ENCODE measurements at regions not wholly inside any gene's neighbourhood (a gene's known extent, or its start where the extent isn't known, plus 50 kb on each side); places are given as distances from the start of the nearest gene placed in this dataset.

DNA sequence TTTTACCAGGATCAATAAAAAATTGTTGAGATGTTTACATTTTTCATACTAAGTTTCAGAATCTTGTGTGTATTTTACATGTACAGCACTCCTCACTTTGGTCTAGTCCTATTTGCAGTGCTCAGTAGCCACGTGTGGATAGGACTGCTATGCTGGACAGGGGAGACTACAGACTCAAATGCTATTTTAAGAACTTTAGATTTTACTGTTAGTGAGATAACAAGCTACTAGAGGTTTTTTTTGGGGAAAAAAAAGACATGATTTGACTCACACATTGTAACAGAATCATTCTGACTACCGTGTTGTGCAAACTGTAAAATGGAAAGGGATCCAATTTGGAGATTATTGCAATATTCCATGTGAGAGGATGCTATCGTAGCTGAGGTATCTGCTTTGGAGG lies 418.9 kb upstream of the PRMT6 start:
- no peak for DNase-seq

DNA sequence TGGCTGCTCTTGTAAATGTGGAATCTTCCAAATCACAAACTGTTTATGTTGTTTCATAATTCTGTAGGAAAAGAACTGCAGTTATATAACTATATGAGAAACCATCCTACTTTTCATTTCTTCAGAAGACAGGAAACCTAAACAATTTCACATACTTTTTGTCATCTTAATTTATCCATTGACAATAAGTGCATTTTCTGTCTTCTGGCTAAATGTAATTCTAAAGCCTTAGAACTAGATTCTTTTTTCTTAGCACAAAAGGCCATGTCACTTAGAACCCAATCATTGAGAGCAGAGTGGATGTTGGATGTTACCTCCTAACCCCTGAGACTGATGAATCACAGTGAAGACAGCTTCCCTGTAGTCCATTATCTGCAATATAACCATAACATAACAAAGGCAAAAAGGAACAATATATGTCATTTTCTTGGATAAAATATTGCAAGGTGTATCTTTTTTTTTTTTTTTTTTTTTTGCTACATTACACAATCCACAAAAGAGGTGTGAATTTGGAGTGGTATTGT lies 410.2 kb upstream of the PRMT6 start:
- DNase-seq, result no peak

GRCh38 chr1:106646816-106647215 lies 409.7 kb upstream of the PRMT6 start:
- DNase-seq, result no peak

- DNase-seq, result no peak
These were observed 405.3 kb upstream of the PRMT6 start for GRCh38 chr1:106651028-106651762.

DNA sequence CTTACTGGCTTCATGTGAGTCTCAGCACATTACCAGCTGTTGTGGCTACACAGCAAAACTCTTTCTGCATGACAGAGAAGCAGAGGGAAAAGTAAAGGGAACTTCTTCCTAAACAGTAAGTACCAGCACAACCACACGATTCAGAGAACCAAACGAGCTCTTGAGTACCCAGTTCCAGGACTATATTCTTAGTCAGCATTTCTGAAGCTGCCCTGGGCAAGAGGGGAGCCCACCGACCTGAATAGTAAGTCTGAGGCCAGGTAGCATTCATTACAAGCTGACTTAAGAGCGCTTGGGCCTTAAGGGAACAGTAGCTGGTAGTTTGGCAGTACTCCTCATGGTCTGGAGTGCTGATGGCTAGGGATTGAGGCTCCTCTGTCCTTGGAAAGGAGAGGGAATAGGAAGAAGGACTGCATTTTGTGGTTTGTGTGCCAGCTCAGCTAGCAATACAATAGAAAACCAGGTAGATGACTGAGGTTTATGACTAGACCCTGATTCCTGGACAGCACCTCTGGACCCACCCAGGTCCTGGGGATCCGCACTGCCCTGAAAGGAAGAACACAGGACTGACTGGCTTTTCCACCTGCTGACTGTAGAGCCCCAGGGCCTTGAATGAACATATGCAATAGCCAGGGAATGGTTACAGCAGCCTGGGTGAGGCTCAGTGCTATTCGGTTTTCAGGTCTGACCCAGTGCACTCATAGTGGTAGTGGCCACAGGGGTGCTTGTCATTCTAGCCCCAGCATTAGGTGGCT lies 396.8 kb upstream of the PRMT6 start:
- no peak for DNase-seq

- DNase-seq, result no peak
These were observed 380.9 kb upstream of the PRMT6 start for GRCh38 chr1:106675558-106675957.

GRCh38 chr1:106676021-106676420 lies 380.5 kb upstream of the PRMT6 start:
- no peak for DNase-seq

- no peak for DNase-seq
These were observed 379.3 kb upstream of the PRMT6 start for GRCh38 chr1:106677181-106677580.

DNA sequence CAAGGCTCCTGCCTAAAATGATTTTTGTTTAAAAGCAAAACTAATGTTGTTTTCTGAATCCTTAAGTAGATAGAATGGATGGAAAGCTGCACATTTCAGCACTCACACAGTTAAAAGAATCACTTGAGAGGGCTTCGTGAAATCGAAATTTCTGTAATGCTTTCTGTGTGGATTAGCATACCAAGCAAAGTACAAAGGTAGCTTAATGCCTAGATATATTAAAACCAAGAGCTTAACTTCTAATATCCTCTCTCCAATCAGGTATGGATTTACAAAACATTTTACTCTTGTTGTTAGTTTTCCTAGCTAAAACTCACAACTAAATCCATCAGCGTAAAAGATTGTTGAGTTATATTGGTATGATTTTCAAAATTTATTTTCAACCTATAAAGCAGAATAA lies 378.8 kb upstream of the PRMT6 start:
- DNase-seq, result no peak

DNA sequence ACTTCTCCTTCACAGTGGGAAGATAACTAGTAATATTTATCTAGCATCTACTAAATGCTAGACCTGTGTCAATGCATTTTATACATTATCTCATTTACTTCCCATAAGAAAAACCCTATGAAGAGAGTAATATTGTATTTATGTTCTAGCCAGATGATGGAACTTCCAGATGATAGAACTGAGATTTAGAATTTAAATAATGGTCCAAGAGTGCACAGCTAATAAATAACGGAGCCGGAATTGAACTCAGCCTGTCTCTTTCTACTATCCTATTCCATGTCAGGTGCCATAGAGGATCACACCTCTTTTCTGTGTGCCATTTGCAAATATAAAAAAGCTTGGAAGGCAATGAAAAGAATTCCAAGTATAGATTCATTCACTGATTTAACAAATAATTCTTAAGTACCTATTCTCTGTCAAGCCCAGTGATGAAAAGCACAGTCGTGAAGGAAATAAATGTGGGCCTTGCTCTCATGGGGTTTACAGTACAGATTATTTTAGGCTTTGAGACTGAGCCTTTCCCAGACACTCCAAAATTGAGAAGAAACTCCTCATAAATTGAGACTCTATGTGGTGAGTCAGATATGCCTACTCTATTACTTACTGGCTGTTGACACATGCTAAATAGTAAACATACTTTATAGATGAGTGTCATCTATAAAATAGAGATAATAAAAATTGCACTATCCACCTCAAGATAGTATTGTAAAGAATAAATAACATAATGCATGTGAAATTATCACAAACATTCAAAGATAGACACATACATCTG lies 378.0 kb upstream of the PRMT6 start:
- no peak for DNase-seq

DNA sequence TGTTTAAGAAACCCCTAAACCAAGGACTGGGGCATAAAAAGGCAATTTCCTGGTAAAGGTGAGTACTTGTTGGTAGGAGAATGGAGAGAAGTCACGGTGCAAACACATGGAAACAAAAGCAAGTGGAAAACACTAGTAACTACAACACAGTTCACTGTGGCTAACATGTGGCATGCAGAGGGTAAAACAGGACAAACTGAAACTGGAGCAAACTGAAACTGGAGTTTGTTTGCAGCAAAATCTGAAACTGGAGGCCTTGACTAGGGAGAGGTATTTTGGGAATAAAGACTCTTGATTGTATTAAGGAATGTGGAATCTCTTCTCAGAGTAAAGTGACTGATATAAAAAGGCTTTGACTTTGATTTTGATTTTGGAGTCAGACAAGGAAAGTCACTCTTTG lies 376.3 kb upstream of the PRMT6 start:
- DNase-seq, result no peak

DNA sequence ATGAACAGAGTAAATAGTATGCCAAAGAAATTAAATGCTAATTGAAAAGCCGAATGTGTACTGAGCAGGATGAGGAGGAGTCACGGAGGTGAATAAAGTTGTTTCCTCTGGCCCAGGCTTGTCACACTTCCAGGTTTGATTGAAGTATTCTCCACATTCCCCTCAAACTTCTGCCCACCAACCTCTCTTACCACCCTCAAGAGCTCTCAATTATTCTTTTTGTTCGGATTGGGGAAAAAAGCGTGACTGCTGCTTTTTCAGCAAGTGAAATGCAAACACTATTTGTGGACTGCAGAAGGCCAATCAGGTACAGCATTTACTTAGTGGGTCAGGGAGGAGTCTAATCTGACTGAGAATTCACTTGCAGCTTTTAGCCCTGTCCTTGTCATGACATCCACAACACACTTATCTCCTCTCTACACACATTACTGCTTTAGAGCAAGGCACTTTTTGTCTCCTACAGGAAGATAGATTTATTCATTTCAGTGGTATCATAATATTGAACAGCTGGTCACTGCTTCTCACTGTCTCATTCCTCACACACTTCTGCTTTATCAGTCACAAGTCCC lies 375.6 kb upstream of the PRMT6 start:
- no peak for DNase-seq

GRCh38 chr1:106681939-106682522 lies 374.4 kb upstream of the PRMT6 start:
- no peak for DNase-seq

DNA sequence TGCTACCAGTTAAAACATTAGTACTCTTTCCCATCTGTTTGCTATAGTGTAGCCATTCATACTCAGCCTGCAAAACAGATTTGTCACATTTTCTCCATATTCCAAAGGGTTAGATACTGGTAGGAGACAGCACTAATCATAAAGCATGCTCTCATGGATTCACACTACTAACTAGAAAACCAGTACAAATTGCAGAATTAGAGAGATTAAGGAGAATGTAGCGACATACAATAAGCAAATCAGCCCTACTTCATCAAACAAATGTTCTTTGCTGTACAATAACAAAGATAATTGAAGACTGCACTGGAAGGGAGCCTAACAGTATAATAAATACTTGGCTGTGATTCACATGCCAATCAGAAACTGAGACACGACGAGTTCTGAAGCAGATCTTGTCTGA lies 368.0 kb upstream of the PRMT6 start:
- DNase-seq, result no peak

- no peak for DNase-seq
These were observed 357.8 kb upstream of the PRMT6 start for GRCh38 chr1:106698660-106699059.

- no peak for DNase-seq
These were observed 357.0 kb upstream of the PRMT6 start for GRCh38 chr1:106699433-106699832.

DNA sequence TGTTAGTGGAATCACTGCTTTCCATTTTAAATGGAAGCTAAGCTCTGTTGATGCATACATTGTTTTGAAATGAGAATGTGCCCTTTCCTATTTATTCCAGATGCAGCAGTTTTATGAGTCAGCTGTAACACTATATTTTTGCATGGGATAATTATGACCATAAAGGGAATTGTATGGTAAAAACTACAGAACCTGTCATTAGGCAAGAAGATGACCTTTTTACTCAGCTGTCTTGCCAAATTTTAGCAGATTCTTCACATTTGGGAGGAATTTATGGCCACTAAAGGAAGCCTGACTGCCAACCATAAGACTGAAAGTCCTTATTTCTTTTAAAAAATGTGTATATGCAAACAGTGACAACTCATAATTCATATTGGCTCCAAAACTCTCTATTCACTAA lies 356.3 kb upstream of the PRMT6 start:
- no peak for DNase-seq

DNA sequence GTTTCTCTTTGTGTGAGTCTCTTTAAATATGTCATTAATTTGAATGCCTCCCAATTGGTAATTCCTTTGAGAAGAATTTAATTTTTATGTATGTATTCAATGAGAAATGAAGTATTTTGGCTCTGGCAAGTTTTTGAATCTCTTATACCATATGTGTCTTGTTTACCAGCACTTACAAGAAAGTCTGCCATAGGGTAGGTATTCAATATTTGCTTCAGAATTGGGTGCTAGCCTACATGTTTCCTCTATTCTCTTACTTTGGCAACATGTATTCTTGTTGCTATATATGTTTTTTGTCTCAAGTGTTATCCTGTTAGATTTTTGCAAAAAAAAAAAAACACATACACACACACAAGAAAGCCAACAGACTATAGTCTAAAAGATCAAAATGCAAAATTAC lies 350.5 kb upstream of the PRMT6 start:
- DNase-seq, result no peak

DNA sequence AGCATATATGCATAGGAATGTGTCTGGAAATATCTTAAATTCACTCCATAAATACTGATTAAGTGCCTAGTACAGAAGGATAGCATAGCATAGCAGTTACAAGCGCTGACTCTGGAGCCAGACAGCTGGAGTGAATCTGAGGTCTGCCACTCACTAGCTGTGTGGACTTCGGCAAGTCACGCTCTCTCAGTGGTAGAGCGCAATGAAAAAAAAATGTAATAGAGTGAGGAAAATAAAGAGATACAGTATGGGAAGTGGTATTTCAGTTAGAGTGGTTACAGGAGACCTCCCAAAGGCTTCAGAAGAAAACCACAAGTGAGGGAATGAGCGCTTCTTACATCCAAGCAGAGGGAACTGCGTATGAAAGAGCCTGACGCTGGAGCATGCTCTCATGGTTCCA lies 338.9 kb upstream of the PRMT6 start:
- DNase-seq, result no peak

DNA sequence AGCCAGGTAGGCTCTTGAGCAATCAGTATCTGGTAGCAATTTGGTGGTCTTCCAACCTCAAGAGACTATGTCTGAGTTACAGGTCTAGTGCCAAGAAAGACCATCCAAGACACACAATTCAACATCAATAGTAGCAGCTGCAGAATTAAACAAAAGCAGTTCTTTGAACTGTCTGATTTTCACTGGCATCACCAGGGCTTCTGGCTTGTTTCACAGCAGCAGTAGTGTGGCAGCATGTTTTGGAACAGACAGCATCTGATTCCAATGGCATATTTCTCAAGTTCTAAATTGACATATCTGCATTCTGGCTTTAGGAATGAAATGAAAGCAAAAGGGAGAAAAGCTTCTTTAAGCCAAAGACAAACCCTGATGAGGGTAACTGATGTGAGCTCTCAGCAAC lies 334.7 kb upstream of the PRMT6 start:
- no peak for DNase-seq

DNA sequence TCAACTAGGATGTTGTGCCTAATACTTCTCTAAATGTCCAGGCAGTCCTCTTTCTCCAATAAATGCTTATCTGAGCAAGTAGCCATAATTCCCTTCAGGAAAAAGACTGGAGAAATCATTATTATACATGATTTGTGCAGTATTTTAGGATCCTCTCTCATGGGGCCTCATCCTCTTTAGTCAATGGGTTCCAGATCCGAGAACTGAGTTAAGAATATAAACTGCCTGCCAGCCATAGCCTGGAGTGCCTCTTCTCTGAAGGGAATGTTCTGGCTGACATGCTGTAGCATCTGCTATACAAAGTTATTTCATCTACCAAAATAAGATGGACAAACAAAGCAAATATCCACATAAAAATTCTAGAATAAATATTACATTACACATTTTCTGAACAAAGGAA lies 334.0 kb upstream of the PRMT6 start:
- no peak for DNase-seq

DNA sequence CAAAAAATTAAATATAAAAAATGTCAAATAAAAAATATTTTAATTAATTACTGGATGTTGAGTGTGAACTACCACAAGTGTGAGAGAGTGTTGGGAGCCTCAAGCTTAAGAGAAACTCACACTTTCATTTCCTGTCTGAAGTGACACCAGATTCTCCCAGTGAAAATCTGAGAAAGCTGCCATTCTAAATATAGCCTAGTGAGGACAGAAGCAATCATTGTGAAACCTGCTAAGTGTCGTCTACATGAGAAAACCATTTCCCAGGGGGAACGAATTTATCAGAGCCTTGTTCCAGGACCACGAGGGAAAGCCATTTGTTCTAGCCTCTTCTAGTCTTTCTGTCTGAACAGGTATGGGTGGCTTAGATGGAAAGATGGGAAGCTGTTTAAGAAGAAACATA lies 329.3 kb upstream of the PRMT6 start:
- DNase-seq, result no peak

Measured in SW 1271 (cell line).